ENCODE measurements at regions not wholly inside any gene's neighbourhood (a gene's known extent, or its start where the extent isn't known, plus 50 kb on each side); places are given as distances from the start of the nearest gene placed in this dataset.

- H3K9me1 ChIP-seq (ENCODE audit: control insufficient read depth, extremely low read depth, insufficient read depth, low read length) = no peaks in the 10 kb centered on the region
- H3K9me3 ChIP-seq (ENCODE audit: control insufficient read depth, low read depth, low read length) = no peaks in the 10 kb centered on the region
- H4K20me1 ChIP-seq (ENCODE audit: control insufficient read depth, extremely low read depth, insufficient read depth, low read length) = no peaks in the 10 kb centered on the region
- H3K9ac ChIP-seq (ENCODE audit: control insufficient read depth, extremely low read depth, insufficient read depth, low read length) = no peak overlapping the region
- FAIRE-seq = no peak
- H3K4me3 ChIP-seq (ENCODE audit: control insufficient read depth in 2 of 3, extremely low read depth in 1 of 3, insufficient read depth in 2 of 3, low read depth in 1 of 3, low read length in 3 of 3) = no peak overlapping the region
- H3K27ac ChIP-seq (ENCODE audit: control insufficient read depth, insufficient read depth, low read length) = no peak overlapping the region
- dilution Hi-C loops (cut with MboI; ENCODE audit: extremely low pct_ligation_motif_present, low sequenced_read_pairs) = no loop called here
- TF ChIP-seq CTCF (optimal IDR thresholded peaks at IDR 0.05 in 1 of 3, IDR thresholded peaks at IDR 0.05 in 1 of 3, conservative IDR thresholded peaks at IDR 0.05 in 1 of 3; ENCODE audit: extremely low read depth in 1 of 3, insufficient read depth in 2 of 3, low read length in 3 of 3) (no peak), EZH2 (IDR thresholded peaks at IDR 0.05; ENCODE audit: low read length) (no peak)
- H3K4me2 ChIP-seq (ENCODE audit: control insufficient read depth, extremely low read depth, insufficient read depth, low read depth, low read length) = no peak overlapping the region
- H2AFZ ChIP-seq (ENCODE audit: control insufficient read depth, low read length) = no peak overlapping the region
- H3K27me3 ChIP-seq (ENCODE audit: control insufficient read depth, extremely low read depth, insufficient read depth, low read length) = no peaks in the 10 kb centered on the region
- no peaks in the 10 kb centered on the region for H3K4me1 ChIP-seq (ENCODE audit: control insufficient read depth, extremely low read depth, insufficient read depth, low read length)
- no peaks in the 10 kb centered on the region for H3K36me3 ChIP-seq (ENCODE audit: control insufficient read depth in 2 of 2, extremely low read depth in 1 of 2, insufficient read depth in 2 of 2, low read length in 2 of 2)
- no peaks in the 10 kb centered on the region for H3K79me2 ChIP-seq (ENCODE audit: control insufficient read depth, insufficient read depth, low read length)
- DNase-seq (ENCODE audit: low read depth, low spot score) = no peak
These were observed 598.1 kb downstream of the MID1IP1 start for GRCh38 chrX:39399387-39399786.

- dilution Hi-C loops (cut with MboI; ENCODE audit: extremely low pct_ligation_motif_present, low sequenced_read_pairs) = no loop called here
- no peak overlapping the region for H3K4me3 ChIP-seq (ENCODE audit: control insufficient read depth in 2 of 3, extremely low read depth in 1 of 3, insufficient read depth in 2 of 3, low read depth in 1 of 3, low read length in 3 of 3)
- H3K4me1 ChIP-seq (ENCODE audit: control insufficient read depth, extremely low read depth, insufficient read depth, low read length) = no peaks in the 10 kb centered on the region
- H3K4me2 ChIP-seq (ENCODE audit: control insufficient read depth, extremely low read depth, insufficient read depth, low read depth, low read length) = no peak overlapping the region
- H3K9ac ChIP-seq (ENCODE audit: control insufficient read depth, extremely low read depth, insufficient read depth, low read length) = no peak overlapping the region
- no peaks in the 10 kb centered on the region for H4K20me1 ChIP-seq (ENCODE audit: control insufficient read depth, extremely low read depth, insufficient read depth, low read length)
- no peaks in the 10 kb centered on the region for H3K9me3 ChIP-seq (ENCODE audit: control insufficient read depth, low read depth, low read length)
- H3K27me3 ChIP-seq (ENCODE audit: control insufficient read depth, extremely low read depth, insufficient read depth, low read length) = no peaks in the 10 kb centered on the region
- no peak overlapping the region for H2AFZ ChIP-seq (ENCODE audit: control insufficient read depth, low read length)
- no peaks in the 10 kb centered on the region for H3K79me2 ChIP-seq (ENCODE audit: control insufficient read depth, insufficient read depth, low read length)
- no peak overlapping the region for H3K27ac ChIP-seq (ENCODE audit: control insufficient read depth, insufficient read depth, low read length)
- H3K9me1 ChIP-seq (ENCODE audit: control insufficient read depth, extremely low read depth, insufficient read depth, low read length) = no peaks in the 10 kb centered on the region
- H3K36me3 ChIP-seq (ENCODE audit: control insufficient read depth in 2 of 2, extremely low read depth in 1 of 2, insufficient read depth in 2 of 2, low read length in 2 of 2) = no peaks in the 10 kb centered on the region
- no peak for TF ChIP-seq CTCF (optimal IDR thresholded peaks at IDR 0.05 in 1 of 3, IDR thresholded peaks at IDR 0.05 in 1 of 3, conservative IDR thresholded peaks at IDR 0.05 in 1 of 3; ENCODE audit: extremely low read depth in 1 of 3, insufficient read depth in 2 of 3, low read length in 3 of 3)
- TF ChIP-seq EZH2 (IDR thresholded peaks at IDR 0.05; ENCODE audit: low read length) = no peak
- no peak for FAIRE-seq
- DNase-seq (ENCODE audit: low read depth, low spot score) = no peak
These were observed 600.3 kb downstream of the MID1IP1 start for GRCh38 chrX:39401483-39402110.

Measured in keratinocyte (primary cell).